Spleen (tissue), 7 donors: ENCODE measurements at regions not wholly inside any gene's neighbourhood (a gene's known extent, or its start where the extent isn't known, plus 50 kb on each side); places are given as distances from the start of the nearest gene placed in this dataset.

Experiments used
- CTCF ChIP-seq, 11 experiments: fragments of 200-600 bp in 7 of 11; fragments of 450-650 bp in 4 of 11; sonication (generic) in 4 of 11; IDR thresholded peaks in 8 of 11; conservative IDR thresholded peaks in 3 of 11; 1 replicate in 7 of 11; 2 replicates in 4 of 11; pipeline versions ENCODE4 v1.4.0 to v1.8.0; 2016 to 2021; ENCODE audit warnings: antibody characterized with exemption in 11 of 11, inconsistent platforms in 4 of 11, mild to moderate bottlenecking in 1 of 11
- POLR2A ChIP-seq, 3 donors: fragments of 450-650 bp; IDR thresholded peaks; one replicate each; pipeline ENCODE4 v1.5.1; 2017; ENCODE audit warnings: antibody characterized with exemption in 3 of 3, mild to moderate bottlenecking in 1 of 3
- POLR2AphosphoS5 ChIP-seq, 3 donors: sonication (generic); formaldehyde crosslinking; IDR thresholded peaks; one replicate each; pipeline ENCODE4 v1.5.1; 2017; ENCODE audit warnings: antibody characterized with exemption in 3 of 3
- donor health status: DM: no; HTN: no; CAD: no; lungs with moderate emphysema.
- donor health status: DM: no; HTN: no; CAD: no.
- donor health status: DM: no; HTN: no; CAD: no.

GRCh38 chr6:156564807-156565149 is 212.4 kb upstream of the ARID1B start:
- TF ChIP-seq CTCF (IDR thresholded peaks at IDR 0.05 in 8 of 11, conservative IDR thresholded peaks at IDR 0.05 in 3 of 11) (no peak), POLR2A (IDR thresholded peaks at IDR 0.05) (no peak), POLR2AphosphoS5 (IDR thresholded peaks at IDR 0.05) (no peak)
